Natural killer cell treated with Interleukin-12 subunit alpha and Interleukin-12 subunit beta and Interleukin-15 and Interleukin-18, amount 100 ng/mL, for 72 hours (primary cell): ENCODE measurements at regions not wholly inside any gene's neighbourhood (a gene's known extent, or its start where the extent isn't known, plus 50 kb on each side); places are given as distances from the start of the nearest gene placed in this dataset.
A peak's percentile ranks its signal among the peaks of the same experiment; 100 is the strongest.

Source experiments
- ATAC-seq, 2 donors: fragments of 150-1000 bp; cut with Tn5 transposase in 1 of 2; sonication (Bioruptor Pico), chemical (Tn5 transposase) in 1 of 2; 2 replicates each; pipeline ENCODE4 v1.10.0; 2021
- DNase-seq: peaks from one replicate; pipeline ENCODE4 v3.0.0; 2022; ENCODE audit warnings: low spot score
- H3K27ac Mint-ChIP-seq, 2 donors: 1 replicate in 1 of 2; 2 replicates in 1 of 2; pipeline ENCODE4 v1.8.0; 2022; ENCODE audit warnings: mixed read lengths in 2 of 2, mild to moderate bottlenecking in 1 of 2, moderate library complexity in 1 of 2
- H3K27me3 Mint-ChIP-seq, 2 donors: 1 replicate in 1 of 2; 2 replicates in 1 of 2; pipeline ENCODE4 v1.8.0; 2022; ENCODE audit warnings: mixed read lengths in 2 of 2
- H3K36me3 Mint-ChIP-seq: one replicate; pipeline ENCODE4 v1.8.0; 2022; ENCODE audit warnings: mixed read lengths
- H3K4me1 Mint-ChIP-seq, 2 donors: 1 replicate in 1 of 2; 2 replicates in 1 of 2; pipeline ENCODE4 v1.8.0; 2022; ENCODE audit warnings: low read depth in 2 of 2, mixed read lengths in 2 of 2, mild to moderate bottlenecking in 1 of 2
- H3K4me3 Mint-ChIP-seq: one replicate; pipeline ENCODE4 v1.8.0; 2022; ENCODE audit warnings: mixed read lengths
- H3K9me3 Mint-ChIP-seq: 2 replicates; pipeline ENCODE4 v1.8.0; 2022; ENCODE audit warnings: mixed read lengths

- ATAC-seq (no peak), DNase-seq (peak; percentile 15)
- peaks cover 14 to 15% of the 10 kb centered on the region in 2 donors for H3K27me3 Mint-ChIP-seq
- H3K9me3 Mint-ChIP-seq, result no peaks in the 10 kb centered on the region
- H3K36me3 Mint-ChIP-seq, result no peaks in the 10 kb centered on the region
- H3K4me1 Mint-ChIP-seq, result peaks cover 20 to 30% of the 10 kb centered on the region in 2 donors
- no peak overlapping the region for H3K4me3 Mint-ChIP-seq
- H3K27ac Mint-ChIP-seq, result no peak overlapping the region
Observed at GRCh38 chr4:183394166-183394951, 50.1 kb upstream of the CDKN2AIP start.
